Astrocyte of the cerebellum (primary cell): ENCODE measurements at regions not wholly inside any gene's neighbourhood (a gene's known extent, or its start where the extent isn't known, plus 50 kb on each side); places are given as distances from the start of the nearest gene placed in this dataset.

Experiments
- DNase-seq: peaks from one replicate; pipeline ENCODE4 v3.0.0-alpha.2; 2011; ENCODE audit warnings: low read depth
- H3K4me3 ChIP-seq: 2 replicates; pipeline ENCODE4 v1.5.1; 2011; ENCODE audit warnings: mild to moderate bottlenecking, low read depth, low read length, moderate library complexity
- CTCF ChIP-seq: IDR thresholded peaks from 2 replicates; pipeline ENCODE4 v1.5.1; 2012; ENCODE audit warnings: low read length, low read depth, moderate library complexity, mild to moderate bottlenecking; ENCODE audit errors: missing control alignments
- in situ Hi-C: cut with HindIII; loops from 2 replicates; pipeline ENCODE4 v1.10.0; 2017; ENCODE audit warnings: low sequenced_read_pairs

GRCh38 chr3:74768010-74768409 lies 153.6 kb upstream of the CNTN3 start:
- in situ Hi-C loops: no loop called here
- H3K4me3 ChIP-seq: no peak overlapping the region
- no peak for DNase-seq
- no peak for TF ChIP-seq CTCF

- in situ Hi-C loops: no loop called here
- H3K4me3 ChIP-seq: no peak overlapping the region
- no peak for DNase-seq
- TF ChIP-seq CTCF: no peak
Measured at GRCh38 chr3:74766405-74766804, 151.9 kb upstream of the CNTN3 start.

GRCh38 chr3:74763830-74764229 lies 149.4 kb upstream of the CNTN3 start:
- no peak for TF ChIP-seq CTCF
- DNase-seq: no peak
- no peak overlapping the region for H3K4me3 ChIP-seq
- in situ Hi-C loops: no loop called here

- in situ Hi-C loops: no loop called here
- no peak overlapping the region for H3K4me3 ChIP-seq
- no peak for DNase-seq
- no peak for TF ChIP-seq CTCF
Measured at GRCh38 chr3:74756674-74757073, 142.2 kb upstream of the CNTN3 start.

- TF ChIP-seq CTCF: no peak
- in situ Hi-C loops: no loop called here
- H3K4me3 ChIP-seq: no peak overlapping the region
- no peak for DNase-seq
Measured at GRCh38 chr3:74752290-74752689, 137.8 kb upstream of the CNTN3 start.

- in situ Hi-C loops: no loop called here
- no peak overlapping the region for H3K4me3 ChIP-seq
- TF ChIP-seq CTCF: no peak
- DNase-seq: no peak
Measured at GRCh38 chr3:74751775-74752174, 137.3 kb upstream of the CNTN3 start.

- no peak for DNase-seq
- TF ChIP-seq CTCF: no peak
- no peak overlapping the region for H3K4me3 ChIP-seq
- in situ Hi-C loops: no loop called here
Measured at GRCh38 chr3:74750901-74751300, 136.4 kb upstream of the CNTN3 start.
